ENCODE measurements at regions not wholly inside any gene's neighbourhood (a gene's known extent, or its start where the extent isn't known, plus 50 kb on each side); places are given as distances from the start of the nearest gene placed in this dataset.
"Not testable (repeated sequence)": the region's sequence is repeated elsewhere in the genome, so short reads cannot be mapped to it uniquely, and the experiment has no call there.

GRCh38 chr15:26129852-26130251, 266.7 kb upstream of the ATP10A start:
- DNase-seq (ENCODE audit: low read depth in 1 of 2, low spot score in 1 of 2): no peak

GRCh38 chr15:26128611-26129140, 265.5 kb upstream of the ATP10A start:
- DNase-seq (ENCODE audit: low read depth in 1 of 2, low spot score in 1 of 2): no peak

GRCh38 chr15:26126819-26127387, 263.8 kb upstream of the ATP10A start:
- DNase-seq (ENCODE audit: low read depth in 1 of 2, low spot score in 1 of 2): no peak

GRCh38 chr15:26126070-26126469, 262.9 kb upstream of the ATP10A start:
- DNase-seq (ENCODE audit: low read depth in 1 of 2, low spot score in 1 of 2): no peak

- DNase-seq (ENCODE audit: low read depth in 1 of 2, low spot score in 1 of 2): no peak
These were observed 262.5 kb upstream of the ATP10A start for GRCh38 chr15:26125664-26126063.

GRCh38 chr15:26119322-26119721, 256.2 kb upstream of the ATP10A start:
- no peak for DNase-seq (ENCODE audit: low read depth in 1 of 2, low spot score in 1 of 2)

- DNase-seq (ENCODE audit: low read depth in 1 of 2, low spot score in 1 of 2): no peak
These were observed 252.3 kb upstream of the ATP10A start for GRCh38 chr15:26115229-26115943.

- not testable (repeated sequence) for DNase-seq (ENCODE audit: low read depth in 1 of 2, low spot score in 1 of 2)
These were observed 251.0 kb upstream of the ATP10A start for GRCh38 chr15:26114128-26114527.

GRCh38 chr15:26113296-26113695, 250.2 kb upstream of the ATP10A start:
- no peak for DNase-seq (ENCODE audit: low read depth in 1 of 2, low spot score in 1 of 2)

- DNase-seq (ENCODE audit: low read depth in 1 of 2, low spot score in 1 of 2): no peak
These were observed 246.1 kb upstream of the ATP10A start for GRCh38 chr15:26109203-26109602.

- no peak for DNase-seq (ENCODE audit: low read depth in 1 of 2, low spot score in 1 of 2)
These were observed 243.4 kb upstream of the ATP10A start for GRCh38 chr15:26106556-26106955.

GRCh38 chr15:26103002-26103404, 239.9 kb upstream of the ATP10A start:
- DNase-seq (ENCODE audit: low read depth in 1 of 2, low spot score in 1 of 2): no peak

GRCh38 chr15:26102365-26102764, 239.2 kb upstream of the ATP10A start:
- no peak for DNase-seq (ENCODE audit: low read depth in 1 of 2, low spot score in 1 of 2)

- no peak for DNase-seq (ENCODE audit: low read depth in 1 of 2, low spot score in 1 of 2)
These were observed 238.3 kb upstream of the ATP10A start for GRCh38 chr15:26101443-26101842.

- no peak for DNase-seq (ENCODE audit: low read depth in 1 of 2, low spot score in 1 of 2)
These were observed 235.7 kb upstream of the ATP10A start for GRCh38 chr15:26098801-26099200.

- no peak for DNase-seq (ENCODE audit: low read depth in 1 of 2, low spot score in 1 of 2)
These were observed 234.1 kb upstream of the ATP10A start for GRCh38 chr15:26097216-26097615.

GRCh38 chr15:26096581-26096980, 233.5 kb upstream of the ATP10A start:
- DNase-seq (ENCODE audit: low read depth in 1 of 2, low spot score in 1 of 2): no peak

- no peak for DNase-seq (ENCODE audit: low read depth in 1 of 2, low spot score in 1 of 2)
These were observed 232.7 kb upstream of the ATP10A start for GRCh38 chr15:26095710-26096330.

- no peak for DNase-seq (ENCODE audit: low read depth in 1 of 2, low spot score in 1 of 2)
These were observed 228.1 kb upstream of the ATP10A start for GRCh38 chr15:26091184-26091583.

- no peak for DNase-seq (ENCODE audit: low read depth in 1 of 2, low spot score in 1 of 2)
These were observed 224.8 kb upstream of the ATP10A start for GRCh38 chr15:26087881-26088280.

GRCh38 chr15:26087395-26087794, 224.3 kb upstream of the ATP10A start:
- no peak for DNase-seq (ENCODE audit: low read depth in 1 of 2, low spot score in 1 of 2)

- no peak for DNase-seq (ENCODE audit: low read depth in 1 of 2, low spot score in 1 of 2)
These were observed 221.6 kb upstream of the ATP10A start for GRCh38 chr15:26084771-26085170.

All from stimulated activated CD4-positive, alpha-beta T cell treated with anti-CD3 and anti-CD28 coated beads, Interleukin-15, amount 100 ng/mL, for 1 hour (primary cell).